IMR-90 (cell line): ENCODE measurements at regions not wholly inside any gene's neighbourhood (a gene's known extent, or its start where the extent isn't known, plus 50 kb on each side); places are given as distances from the start of the nearest gene placed in this dataset.

Experiments
- BHLHE40 ChIP-seq: fragments of 150-350 bp; IDR thresholded peaks from 2 replicates; pipeline ENCODE4 v1.6.1; 2016; ENCODE audit warnings: mild to moderate bottlenecking, low read depth, low read length
- CEBPB ChIP-seq: IDR thresholded peaks from 2 replicates; pipeline ENCODE4 v1.6.1; 2012; ENCODE audit warnings: low read depth, low read length, improper control_type of control experiment
- CHD1 ChIP-seq: IDR thresholded peaks from 2 replicates; pipeline ENCODE4 v1.6.1; 2012; ENCODE audit warnings: low read depth, low read length, improper control_type of control experiment
- CTCF ChIP-seq: conservative IDR thresholded peaks from 2 replicates; pipeline ENCODE4 v1.5.1; 2012; ENCODE audit warnings: mild to moderate bottlenecking, low read depth, low read length, improper control_type of control experiment
- FOS ChIP-seq: fragments of 150-350 bp; IDR thresholded peaks from 2 replicates; pipeline ENCODE4 v1.6.1; 2016; ENCODE audit warnings: low read depth, low read length
- MAFK ChIP-seq: IDR thresholded peaks from 2 replicates; pipeline ENCODE4 v1.6.1; 2012; ENCODE audit warnings: low read depth, low read length, improper control_type of control experiment
- MXI1 ChIP-seq: IDR thresholded peaks from 2 replicates; pipeline ENCODE4 v1.6.1; 2012; ENCODE audit warnings: low read depth, mild to moderate bottlenecking, low read length, moderate library complexity, borderline replicate concordance
- NFE2L2 ChIP-seq: fragments of 150-350 bp; IDR thresholded peaks from 2 replicates; pipeline ENCODE4 v1.6.1; 2016; ENCODE audit warnings: low read depth, mild to moderate bottlenecking, low read length
- POLR2A ChIP-seq: IDR thresholded peaks from 2 replicates; pipeline ENCODE4 v1.6.1; 2012; ENCODE audit warnings: mild to moderate bottlenecking, low read depth, low read length
- RAD21 ChIP-seq: IDR thresholded peaks from 2 replicates; pipeline ENCODE4 v1.6.1; 2012; ENCODE audit warnings: low read length, improper control_type of control experiment
- RCOR1 ChIP-seq: IDR thresholded peaks from 2 replicates; pipeline ENCODE4 v1.6.1; 2012; ENCODE audit warnings: mild to moderate bottlenecking, low read length, improper control_type of control experiment; ENCODE audit not compliant: insufficient replicate concordance
- RFX5 ChIP-seq: IDR thresholded peaks from 2 replicates; pipeline ENCODE4 v1.8.0; 2012; ENCODE audit warnings: low read depth, mild to moderate bottlenecking, low read length, moderate library complexity
- SMC3 ChIP-seq: fragments of 150-350 bp; IDR thresholded peaks from 2 replicates; pipeline ENCODE4 v1.6.1; 2016; ENCODE audit warnings: low read depth, mild to moderate bottlenecking, antibody characterized with exemption, low read length, moderate library complexity
- USF2 ChIP-seq: fragments of 150-350 bp; IDR thresholded peaks from 2 replicates; pipeline ENCODE4 v1.6.1; 2017; ENCODE audit warnings: mild to moderate bottlenecking, antibody characterized with exemption, low read length, low read depth

GRCh38 chr9:118583414-118583813, 785.8 kb downstream of the BRINP1 start:
- TF ChIP-seq CTCF (no peak), RAD21 (no peak), POLR2A (no peak), CHD1 (no peak), SMC3 (no peak), RCOR1 (no peak), USF2 (no peak), CEBPB (no peak), BHLHE40 (no peak), FOS (no peak), NFE2L2 (no peak), RFX5 (no peak), MXI1 (no peak), MAFK (no peak)
